GM23338 (cell line): ENCODE measurements at regions not wholly inside any gene's neighbourhood (a gene's known extent, or its start where the extent isn't known, plus 50 kb on each side); places are given as distances from the start of the nearest gene placed in this dataset.

Experiments used
- ATAC-seq: fragments of 200-7000 bp; cut with Tn5 transposase; 3 replicates; pipeline ENCODE4 v1.9.1; 2020
- DNase-seq: peaks from one replicate; pipeline ENCODE4 v3.0.0-alpha.2; 2015; ENCODE audit warnings: low spot score
- H2AFZ ChIP-seq: fragments of 200-600 bp; sonication (generic); 2 replicates; pipeline ENCODE4 v1.8.0; 2016; ENCODE audit warnings: antibody characterized with exemption, mild to moderate bottlenecking, moderate library complexity
- H3F3A ChIP-seq: fragments of 200-600 bp; sonication (generic); replicated peaks from 2 replicates; pipeline ENCODE4 v1.8.0; 2017; ENCODE audit warnings: antibody characterized with exemption, mixed run types, low read depth
- H3K27ac ChIP-seq: fragments of 200-600 bp; sonication (generic); 2 replicates; pipeline ENCODE4 v1.6.1; 2016; ENCODE audit warnings: low read depth
- H3K27me3 ChIP-seq: fragments of 200-600 bp; sonication (generic); 2 replicates; pipeline ENCODE4 v1.8.0; 2016; ENCODE audit warnings: mild to moderate bottlenecking, mixed run types, moderate library complexity; ENCODE audit not compliant: insufficient read depth
- H3K36me3 ChIP-seq: fragments of 200-600 bp; sonication (generic); 2 replicates; pipeline ENCODE4 v1.8.0; 2016; ENCODE audit warnings: mild to moderate bottlenecking; ENCODE audit not compliant: insufficient read depth
- H3K4me1 ChIP-seq: fragments of 200-600 bp; sonication (generic); 2 replicates; pipeline ENCODE4 v1.8.0; 2016; ENCODE audit warnings: mild to moderate bottlenecking, moderate library complexity; ENCODE audit not compliant: insufficient read depth
- H3K4me2 ChIP-seq: fragments of 200-600 bp; sonication (generic); 2 replicates; pipeline ENCODE4 v1.7.1; 2017; ENCODE audit warnings: mixed run types
- H3K4me3 ChIP-seq: fragments of 200-600 bp; sonication (generic); 2 replicates; pipeline ENCODE4 v1.6.1; 2016; ENCODE audit warnings: mixed run types
- H3K79me2 ChIP-seq: fragments of 200-600 bp; sonication (generic); replicated peaks from 2 replicates; pipeline ENCODE4 v1.8.0; 2017; ENCODE audit warnings: mild to moderate bottlenecking; ENCODE audit not compliant: insufficient read depth
- H3K9me2 ChIP-seq: fragments of 200-600 bp; sonication (generic); 2 replicates; pipeline ENCODE4 v1.8.0; 2017; ENCODE audit not compliant: insufficient read depth
- H4K20me1 ChIP-seq: fragments of 200-600 bp; sonication (generic); replicated peaks from 2 replicates; pipeline ENCODE4 v1.8.0; 2017; ENCODE audit warnings: mild to moderate bottlenecking; ENCODE audit not compliant: insufficient read depth
- H3K27ac Mint-ChIP-seq: 2 replicates; pipeline ENCODE4 v1.8.0; 2020; ENCODE audit warnings: inconsistent platforms, mild to moderate bottlenecking, moderate library complexity, mixed read lengths
- H3K27me3 Mint-ChIP-seq: 3 replicates; pipeline ENCODE4 v1.8.0; 2022; ENCODE audit warnings: low read depth, mild to moderate bottlenecking, moderate library complexity, mixed read lengths, inconsistent platforms; ENCODE audit not compliant: insufficient read depth, poor library complexity
- H3K36me3 Mint-ChIP-seq: 3 replicates; pipeline ENCODE4 v1.8.0; 2021; ENCODE audit warnings: low read depth, mild to moderate bottlenecking, inconsistent platforms, moderate library complexity, mixed read lengths
- H3K4me1 Mint-ChIP-seq: 3 replicates; pipeline ENCODE4 v1.8.0; 2020; ENCODE audit warnings: mild to moderate bottlenecking, inconsistent platforms, mixed read lengths
- H3K4me3 Mint-ChIP-seq: 3 replicates; pipeline ENCODE4 v1.8.0; 2021; ENCODE audit warnings: moderate library complexity, mild to moderate bottlenecking, inconsistent platforms, mixed read lengths
- H3K9me3 Mint-ChIP-seq: 3 replicates; pipeline ENCODE4 v1.8.0; 2020; ENCODE audit warnings: moderate library complexity, mild to moderate bottlenecking, inconsistent platforms, mixed read lengths
- CREB1 ChIP-seq: fragments of 250-450 bp; sonication (Bioruptor Pico); IDR thresholded peaks from 2 replicates; pipeline ENCODE4 v1.5.0; 2020; ENCODE audit warnings: low read depth, mild to moderate bottlenecking, moderate library complexity
- ETS1 ChIP-seq: IDR thresholded peaks from 2 replicates; pipeline ENCODE4 v1.6.1; 2016; ENCODE audit warnings: antibody characterized with exemption
- EZH2 ChIP-seq: fragments of 200-600 bp; sonication (generic); IDR thresholded peaks from one replicate; pipeline ENCODE4 v1.8.0; 2017; ENCODE audit warnings: antibody characterized with exemption, mild to moderate bottlenecking, low read depth; ENCODE audit not compliant: unreplicated experiment
- EZH2phosphoT487 ChIP-seq: fragments of 200-600 bp; sonication (generic); IDR thresholded peaks from one replicate; pipeline ENCODE4 v1.8.1; 2018; ENCODE audit warnings: antibody characterized with exemption; ENCODE audit not compliant: unreplicated experiment
- JUNB ChIP-seq: IDR thresholded peaks from one replicate; pipeline ENCODE4 v1.6.1; 2016; ENCODE audit warnings: antibody characterized with exemption; ENCODE audit not compliant: unreplicated experiment
- NANOG ChIP-seq: IDR thresholded peaks from 2 replicates; pipeline ENCODE4 v1.6.1; 2016; ENCODE audit warnings: antibody characterized with exemption, borderline replicate concordance
- POLR2AphosphoS5 ChIP-seq: IDR thresholded peaks from 2 replicates; pipeline ENCODE4 v1.6.1; 2016; ENCODE audit warnings: antibody characterized with exemption, low read depth
- REST ChIP-seq: IDR thresholded peaks from one replicate; pipeline ENCODE4 v1.6.1; 2018; ENCODE audit warnings: antibody characterized with exemption; ENCODE audit not compliant: unreplicated experiment
- STAT1 ChIP-seq: IDR thresholded peaks from one replicate; pipeline ENCODE4 v1.6.1; 2016; ENCODE audit warnings: antibody characterized with exemption; ENCODE audit not compliant: unreplicated experiment
- ZNF114 ChIP-seq: fragments of 250-450 bp; sonication (Bioruptor Pico); IDR thresholded peaks from 2 replicates; pipeline ENCODE4 v1.5.0; 2020; ENCODE audit warnings: mild to moderate bottlenecking, moderate library complexity
- ZNF331 ChIP-seq: fragments of 250-450 bp; sonication (Bioruptor Pico); IDR thresholded peaks from 2 replicates; pipeline ENCODE4 v1.5.0; 2020; ENCODE audit warnings: low read depth, mild to moderate bottlenecking, moderate library complexity
- ZNF462 ChIP-seq: fragments of 250-450 bp; sonication (Bioruptor Pico); IDR thresholded peaks from 2 replicates; pipeline ENCODE4 v1.5.0; 2020; ENCODE audit warnings: mild to moderate bottlenecking, moderate library complexity
- TF ChIP-seq, protein P1 (sequence below), 2 experiments: fragments of 200-600 bp in 1 of 2; sonication (generic) in 1 of 2; conservative IDR thresholded peaks; 2 replicates each; pipeline versions ENCODE4 v1.5.1 to v1.6.1; 2016 to 2017; ENCODE audit warnings: antibody characterized with exemption in 2 of 2, low read depth in 2 of 2, mild to moderate bottlenecking in 2 of 2, moderate library complexity in 1 of 2

DNA sequence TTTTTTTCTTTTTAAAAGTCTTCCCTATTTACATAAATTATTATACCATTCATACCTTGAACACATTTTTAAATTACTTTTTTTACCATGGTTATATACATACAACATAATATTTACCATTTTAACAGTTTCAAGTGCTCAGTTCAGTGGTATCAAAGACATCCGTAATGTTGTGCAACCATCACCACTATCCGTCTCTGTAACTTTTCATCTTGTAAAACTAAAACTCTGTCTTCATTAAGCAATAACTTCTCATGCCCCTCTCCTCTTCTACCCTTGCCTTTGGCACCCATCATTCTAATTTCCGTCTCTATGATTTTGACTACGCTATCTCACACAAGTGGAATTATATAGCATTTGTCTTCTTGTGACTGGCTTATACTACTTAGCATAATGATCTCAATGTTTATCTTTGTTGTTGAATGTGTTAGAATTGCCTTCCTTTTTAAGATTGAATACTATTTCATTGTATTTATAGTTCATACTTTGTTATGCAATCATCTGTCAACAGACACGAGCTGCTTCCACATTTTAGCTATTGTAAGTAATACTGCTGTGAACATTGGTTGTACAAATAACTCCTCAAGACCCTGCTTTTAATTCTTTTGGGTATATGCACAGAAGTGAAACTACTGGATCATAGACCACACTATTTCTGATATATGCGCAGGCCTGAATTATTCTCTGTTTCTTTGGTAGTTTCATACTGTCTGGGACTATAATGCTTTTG, 689.5 kb upstream of the NCAM2 start:
- Mint-ChIP-seq H3K4me3 (no peak overlapping the region), H3K27me3 (no peaks in the 10 kb centered on the region), H3K27ac (no peak overlapping the region), H3K4me1 (peaks cover 9% of the 10 kb centered on the region; the same call in 2 of the 3 replicates), H3K9me3 (no peaks in the 10 kb centered on the region; the same call in 2 of the 3 replicates), H3K36me3 (no peaks in the 10 kb centered on the region)
- H3K9me2 ChIP-seq = no peaks in the 10 kb centered on the region
- no peak for ATAC-seq
- no peaks in the 10 kb centered on the region for H3K79me2 ChIP-seq
- H4K20me1 ChIP-seq = no peaks in the 10 kb centered on the region
- no peak for DNase-seq
- no peaks in the 10 kb centered on the region for H3K36me3 ChIP-seq
- no peak overlapping the region for H3K4me3 ChIP-seq
- H3K4me2 ChIP-seq = no peak overlapping the region
- TF ChIP-seq JUNB (no peak), EZH2 (no peak), ETS1 (no peak), ZNF114 (no peak), ZNF462 (CRISPR knock-in tag) (no peak), STAT1 (no peak), CREB1 (CRISPR knock-in tag) (no peak), REST (no peak), NANOG (no peak), POLR2AphosphoS5 (no peak), EZH2phosphoT487 (no peak), ZNF331 (CRISPR knock-in tag) (no peak)
- TF ChIP-seq, protein P1, sequence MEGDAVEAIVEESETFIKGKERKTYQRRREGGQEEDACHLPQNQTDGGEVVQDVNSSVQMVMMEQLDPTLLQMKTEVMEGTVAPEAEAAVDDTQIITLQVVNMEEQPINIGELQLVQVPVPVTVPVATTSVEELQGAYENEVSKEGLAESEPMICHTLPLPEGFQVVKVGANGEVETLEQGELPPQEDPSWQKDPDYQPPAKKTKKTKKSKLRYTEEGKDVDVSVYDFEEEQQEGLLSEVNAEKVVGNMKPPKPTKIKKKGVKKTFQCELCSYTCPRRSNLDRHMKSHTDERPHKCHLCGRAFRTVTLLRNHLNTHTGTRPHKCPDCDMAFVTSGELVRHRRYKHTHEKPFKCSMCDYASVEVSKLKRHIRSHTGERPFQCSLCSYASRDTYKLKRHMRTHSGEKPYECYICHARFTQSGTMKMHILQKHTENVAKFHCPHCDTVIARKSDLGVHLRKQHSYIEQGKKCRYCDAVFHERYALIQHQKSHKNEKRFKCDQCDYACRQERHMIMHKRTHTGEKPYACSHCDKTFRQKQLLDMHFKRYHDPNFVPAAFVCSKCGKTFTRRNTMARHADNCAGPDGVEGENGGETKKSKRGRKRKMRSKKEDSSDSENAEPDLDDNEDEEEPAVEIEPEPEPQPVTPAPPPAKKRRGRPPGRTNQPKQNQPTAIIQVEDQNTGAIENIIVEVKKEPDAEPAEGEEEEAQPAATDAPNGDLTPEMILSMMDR (conservative IDR thresholded peaks at IDR 0.05; ENCODE audit: low read depth in 2 of 2) = no peak
- H2AFZ ChIP-seq = no peak overlapping the region
- H3K27ac ChIP-seq = no peak overlapping the region
- H3K4me1 ChIP-seq = peaks cover 10% of the 10 kb centered on the region
- no peaks in the 10 kb centered on the region for H3F3A ChIP-seq
- no peaks in the 10 kb centered on the region for H3K27me3 ChIP-seq
